ENCODE measurements at regions not wholly inside any gene's neighbourhood (a gene's known extent, or its start where the extent isn't known, plus 50 kb on each side); places are given as distances from the start of the nearest gene placed in this dataset.
"Not testable (repeated sequence)": the region's sequence is repeated elsewhere in the genome, so short reads cannot be mapped to it uniquely, and the experiment has no call there.

DNA sequence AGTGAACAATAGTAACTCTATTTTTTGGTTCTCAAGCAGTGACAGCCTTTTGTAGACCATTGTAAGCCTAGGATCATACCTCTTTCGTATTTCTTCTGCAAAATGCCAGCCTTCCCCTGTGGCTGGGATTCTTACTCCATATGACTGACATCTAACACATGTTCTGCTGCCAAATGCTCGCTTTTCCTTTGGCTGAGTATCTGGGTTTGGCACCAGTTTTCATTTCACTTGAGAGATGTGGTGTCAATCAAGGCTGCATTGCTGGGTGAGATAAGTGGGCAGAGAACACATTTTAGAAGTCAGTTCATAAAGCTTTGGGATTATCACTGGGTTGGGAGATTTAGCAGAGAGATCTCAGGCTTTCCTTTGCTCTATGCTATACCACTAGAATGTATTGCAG lies 514.7 kb upstream of the SGO1 start:
- no peak for DNase-seq

DNA sequence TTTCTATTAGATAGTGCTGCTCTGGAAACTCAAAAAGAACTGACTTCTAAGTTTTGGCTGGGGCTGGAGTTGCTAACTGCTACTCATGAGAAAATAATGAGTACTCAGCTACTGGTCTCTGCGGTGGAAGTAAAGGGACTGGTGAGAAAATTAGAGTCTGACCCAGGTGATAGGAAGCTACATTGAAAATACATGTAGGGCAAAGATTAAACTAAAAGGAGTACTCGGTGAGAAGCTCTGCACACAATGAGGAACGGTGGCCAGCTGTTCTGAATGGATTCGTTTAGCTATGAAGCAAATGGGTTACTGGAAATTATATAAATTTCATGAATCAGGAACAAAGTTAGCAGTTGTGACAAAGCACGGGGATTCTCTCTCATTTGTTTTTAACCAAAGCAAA lies 512.9 kb upstream of the SGO1 start:
- DNase-seq = no peak

- DNase-seq = no peak
Measured at GRCh38 chr3:20696388-20697150, 510.6 kb upstream of the SGO1 start.

DNA sequence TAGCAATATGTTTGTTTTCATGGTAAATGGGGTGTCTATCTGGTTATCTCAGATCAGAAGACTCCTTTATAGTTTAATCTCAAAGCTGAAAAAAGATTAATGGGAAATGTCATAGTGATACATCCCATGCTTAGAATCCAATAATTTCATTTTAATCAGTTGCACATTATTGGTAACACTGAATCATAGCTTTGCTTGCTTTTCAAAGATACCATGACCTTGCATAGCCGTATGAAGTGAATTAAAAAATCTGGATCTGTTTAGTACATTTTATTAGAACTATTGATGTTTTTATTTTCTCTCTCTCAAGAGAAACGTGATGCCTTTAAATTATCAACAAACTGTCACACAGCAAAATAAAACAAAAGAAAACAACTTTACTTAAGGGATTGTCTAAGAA lies 506.7 kb upstream of the SGO1 start:
- DNase-seq = no peak

- DNase-seq = no peak
Measured at GRCh38 chr3:20683910-20684309, 497.9 kb upstream of the SGO1 start.

DNA sequence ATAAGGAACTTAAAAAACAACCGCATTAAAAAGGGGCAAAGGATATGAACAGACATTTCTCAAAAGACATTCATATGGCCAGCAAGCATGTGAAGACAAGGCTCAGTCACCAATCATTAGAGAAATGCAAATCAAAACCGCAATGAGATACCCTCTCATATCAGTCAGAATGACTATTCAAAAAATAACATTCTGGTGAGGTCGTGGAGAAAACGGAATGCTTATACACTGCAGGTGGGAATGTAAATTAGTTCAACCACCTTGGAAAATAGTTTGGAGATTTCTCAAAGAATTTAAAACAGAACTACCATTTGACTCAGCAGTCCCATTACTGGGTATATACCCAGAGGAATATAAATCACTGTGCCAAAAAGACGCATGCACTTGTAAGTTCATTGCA lies 496.6 kb upstream of the SGO1 start:
- DNase-seq = no peak

- no peak for DNase-seq
Measured at GRCh38 chr3:20680990-20681628, 495.1 kb upstream of the SGO1 start.

GRCh38 chr3:20673866-20674265 lies 487.9 kb upstream of the SGO1 start:
- DNase-seq = no peak

DNA sequence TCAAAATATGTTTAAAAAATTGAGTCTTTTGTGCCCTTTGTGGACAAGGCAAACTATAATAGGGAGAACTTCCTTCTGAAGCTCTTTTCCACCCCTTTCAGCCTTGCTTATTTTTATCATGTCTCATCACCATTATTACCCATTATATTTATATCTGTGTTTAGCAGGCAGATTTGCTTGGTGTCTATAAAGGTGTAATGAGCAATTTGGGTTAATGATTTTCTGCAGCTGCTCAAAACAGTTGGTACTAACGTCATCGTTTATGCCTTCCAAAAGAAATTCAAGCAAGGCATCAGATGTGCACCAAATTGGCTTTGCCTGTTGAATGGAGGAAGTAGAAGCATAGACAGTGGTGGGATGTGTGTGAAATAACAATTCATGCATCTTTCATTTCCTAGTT lies 483.7 kb upstream of the SGO1 start:
- no peak for DNase-seq

GRCh38 chr3:20669184-20669583 lies 483.2 kb upstream of the SGO1 start:
- no peak for DNase-seq

- no peak for DNase-seq
Measured at GRCh38 chr3:20668411-20668810, 482.4 kb upstream of the SGO1 start.

- DNase-seq = no peak
Measured at GRCh38 chr3:20666091-20666490, 480.1 kb upstream of the SGO1 start.

- no peak for DNase-seq
Measured at GRCh38 chr3:20658491-20658890, 472.5 kb upstream of the SGO1 start.

- DNase-seq = no peak
Measured at GRCh38 chr3:20657560-20657959, 471.6 kb upstream of the SGO1 start.

DNA sequence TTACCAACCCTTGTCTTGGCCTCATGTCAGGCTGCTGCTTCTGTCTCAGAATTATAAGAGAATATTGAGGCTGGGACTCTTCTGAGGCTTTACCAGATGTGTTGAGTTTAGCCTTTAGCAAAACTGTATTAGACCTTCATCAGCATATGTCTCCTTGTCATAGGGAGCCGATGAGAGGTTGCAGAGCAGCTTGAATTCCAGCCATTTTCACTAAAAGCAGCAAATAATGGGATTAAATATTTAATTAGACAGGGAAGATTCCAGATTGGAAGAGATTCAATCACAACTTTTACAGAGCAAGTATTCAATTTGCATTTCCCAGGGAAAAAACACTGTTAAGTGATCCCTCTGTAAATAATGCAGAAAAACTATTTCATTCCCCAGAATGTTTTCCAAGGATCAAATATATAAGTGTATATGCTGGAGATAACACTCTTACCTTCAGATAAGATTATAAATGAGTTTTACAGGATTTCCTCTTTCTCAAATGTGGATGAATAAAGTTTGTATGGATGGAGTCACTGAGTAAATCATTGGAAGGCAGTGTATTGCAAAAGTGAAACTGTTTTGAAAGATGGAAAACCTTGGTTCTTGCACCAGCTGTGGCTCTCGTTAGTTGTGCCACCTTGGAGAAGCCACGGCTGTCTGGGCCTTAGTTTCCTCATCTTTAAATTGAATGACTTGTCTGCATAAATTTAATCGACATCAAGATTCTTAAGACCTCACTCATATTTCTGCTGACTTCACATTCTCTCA lies 466.4 kb upstream of the SGO1 start:
- DNase-seq = no peak

GRCh38 chr3:20648921-20649381 lies 462.9 kb upstream of the SGO1 start:
- no peak for DNase-seq

DNA sequence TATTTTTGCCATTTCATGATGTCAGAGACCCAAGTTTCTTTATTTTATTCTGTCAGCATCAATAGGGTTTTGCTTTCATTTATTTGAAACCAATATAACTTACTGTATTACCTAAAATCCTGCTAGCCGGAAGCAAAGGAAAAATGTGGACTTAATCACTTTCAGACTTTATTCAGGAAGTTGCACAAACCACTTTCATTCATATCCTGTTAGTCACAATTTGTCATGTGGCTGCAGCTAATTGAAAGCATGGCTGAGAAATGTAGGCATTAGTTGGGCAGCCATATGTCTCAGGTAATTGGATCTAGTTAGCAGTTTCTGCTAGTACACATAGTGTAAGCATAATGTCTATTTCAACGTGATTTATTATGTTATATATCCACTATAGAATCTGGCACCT lies 462.3 kb upstream of the SGO1 start:
- no peak for DNase-seq

DNA sequence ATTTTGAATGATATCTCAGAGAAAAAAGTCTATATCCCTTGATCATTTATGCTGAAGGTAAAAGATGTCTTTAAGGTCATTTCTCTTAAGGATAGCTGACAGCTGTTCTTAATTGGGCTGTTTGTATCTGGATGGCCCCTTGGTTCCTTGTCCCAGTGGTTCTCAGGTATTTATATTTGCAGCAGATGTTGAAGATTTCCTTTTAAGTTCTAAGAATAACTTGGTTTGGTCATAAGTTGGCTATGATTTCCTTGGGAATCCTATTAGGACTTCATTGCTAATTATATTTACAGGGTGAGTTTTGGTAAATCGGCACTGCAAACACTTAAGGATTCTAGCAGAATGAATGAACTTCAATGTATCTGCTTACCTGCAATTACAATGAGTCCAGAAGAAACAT lies 460.4 kb upstream of the SGO1 start:
- DNase-seq = no peak

GRCh38 chr3:20645340-20645739 lies 459.3 kb upstream of the SGO1 start:
- DNase-seq = no peak

DNA sequence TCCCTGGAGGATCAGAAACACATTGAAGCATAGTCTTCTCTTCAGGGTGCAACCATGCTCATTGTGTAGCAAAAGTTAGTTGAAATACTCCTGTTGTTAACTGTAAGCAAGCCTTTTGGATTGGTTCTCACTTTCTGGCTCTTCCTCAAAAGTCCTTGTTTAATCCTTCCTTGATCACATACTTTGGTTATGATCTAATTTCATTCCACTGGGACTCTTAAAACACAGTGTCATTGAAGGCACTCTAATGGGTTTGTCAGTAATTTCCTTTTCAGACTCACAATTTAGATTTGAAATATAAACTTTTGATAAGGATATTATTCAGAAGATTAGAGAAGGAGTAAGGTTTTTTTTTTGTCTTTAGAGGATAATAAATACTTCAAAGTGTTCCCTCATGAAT lies 451.7 kb upstream of the SGO1 start:
- no peak for DNase-seq

DNA sequence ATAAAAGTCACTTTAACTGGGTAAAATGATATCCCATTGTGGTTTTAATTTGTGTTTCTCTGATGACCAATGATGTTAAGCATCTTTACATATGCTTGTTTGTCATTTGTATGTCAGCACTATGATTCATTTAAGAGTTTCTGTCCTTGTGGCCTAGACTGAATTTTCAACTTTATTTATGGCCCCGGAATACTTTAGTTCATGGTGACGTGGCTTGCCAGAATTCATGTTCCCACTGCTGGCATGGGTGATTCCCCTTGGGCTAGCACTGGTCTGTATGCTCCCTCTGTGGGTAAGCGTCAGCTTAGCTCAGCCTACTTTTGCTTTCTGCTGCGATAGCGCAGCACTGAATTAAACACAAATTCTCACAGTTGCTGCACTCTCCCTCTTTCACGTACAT lies 436.3 kb upstream of the SGO1 start:
- DNase-seq = no peak

DNA sequence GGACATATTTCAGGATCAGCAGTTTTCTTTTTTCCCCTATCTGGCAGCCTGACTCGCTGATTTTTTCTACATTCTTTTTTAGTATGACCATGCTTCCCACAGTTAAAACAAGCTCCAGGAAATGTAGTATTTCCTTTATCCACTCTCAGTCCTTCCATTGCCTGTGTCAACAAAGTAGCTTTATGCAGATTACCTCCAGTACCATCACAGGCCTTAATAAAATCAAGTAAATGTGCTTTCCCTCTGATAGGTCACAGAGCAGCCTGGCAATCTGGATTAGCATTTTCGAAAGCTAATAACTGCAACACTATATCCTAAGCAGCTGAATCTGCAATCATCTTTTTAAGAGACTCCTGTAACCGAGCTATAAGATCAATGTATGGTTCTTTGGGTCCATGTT lies 432.6 kb upstream of the SGO1 start:
- not testable (repeated sequence) for DNase-seq

DNA sequence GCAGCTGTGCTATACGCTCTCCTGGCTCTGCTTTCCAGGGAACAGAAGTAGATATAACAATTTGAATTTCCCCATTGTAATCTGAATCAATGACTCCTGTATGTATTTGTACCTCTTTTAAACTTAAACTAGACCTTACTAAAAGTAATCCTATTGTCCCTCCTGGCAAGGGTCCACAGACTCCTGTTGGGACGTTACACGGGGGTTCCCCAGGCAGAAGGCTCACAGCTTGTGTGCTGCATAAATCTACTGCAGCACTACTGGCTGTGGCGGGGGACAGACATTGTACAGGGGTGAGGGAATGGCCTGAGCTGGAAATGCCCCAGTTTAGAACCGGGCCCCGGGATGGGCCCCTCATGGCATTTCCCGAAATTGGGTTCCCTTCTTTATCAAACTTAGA lies 432.2 kb upstream of the SGO1 start:
- not testable (repeated sequence) for DNase-seq

DNA sequence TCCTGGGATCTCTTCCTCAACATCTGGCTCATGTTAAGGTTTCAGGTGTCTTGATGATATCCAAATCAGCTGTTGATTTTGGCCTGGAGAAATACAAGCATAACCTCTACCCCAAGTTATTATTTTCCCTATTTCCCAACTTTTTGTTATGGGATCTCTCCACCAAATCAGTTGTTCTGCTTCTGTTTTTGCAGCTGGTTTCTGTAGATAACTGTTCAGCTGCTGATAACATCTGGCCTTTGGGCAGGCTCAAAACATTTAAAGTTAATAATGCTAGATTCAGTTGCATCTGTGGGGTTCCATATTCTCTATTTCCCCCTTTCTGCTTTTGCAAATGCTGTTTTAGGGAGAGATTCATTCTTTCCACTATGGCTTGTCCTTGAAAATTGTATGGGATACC lies 430.0 kb upstream of the SGO1 start:
- not testable (repeated sequence) for DNase-seq

Measured in suppressor macrophage treated with lipopolysaccharide for 1 hour (primary cell).